MM.1S (cell line): ENCODE measurements at regions not wholly inside any gene's neighbourhood (a gene's known extent, or its start where the extent isn't known, plus 50 kb on each side); places are given as distances from the start of the nearest gene placed in this dataset.

Source experiments
- EZH2 ChIP-seq: fragments of 300-600 bp; sonication (generic); optimal IDR thresholded peaks from 2 replicates; pipeline ENCODE3; 2017; ENCODE audit warnings: low read depth, mild to moderate bottlenecking, antibody characterized with exemption, low read length, mixed read lengths
- EZH2phosphoT487 ChIP-seq: fragments of 300-600 bp; sonication (generic); IDR thresholded peaks from 2 replicates; pipeline ENCODE4 v1.6.1; 2018; ENCODE audit warnings: antibody characterized with exemption, low read length
- TF ChIP-seq, protein P1 (sequence below): fragments of 300-600 bp; sonication (generic); IDR thresholded peaks from 2 replicates; pipeline ENCODE4 v1.5.1; 2016; ENCODE audit warnings: antibody characterized with exemption, low read length, mixed read lengths

- TF ChIP-seq, protein P1, sequence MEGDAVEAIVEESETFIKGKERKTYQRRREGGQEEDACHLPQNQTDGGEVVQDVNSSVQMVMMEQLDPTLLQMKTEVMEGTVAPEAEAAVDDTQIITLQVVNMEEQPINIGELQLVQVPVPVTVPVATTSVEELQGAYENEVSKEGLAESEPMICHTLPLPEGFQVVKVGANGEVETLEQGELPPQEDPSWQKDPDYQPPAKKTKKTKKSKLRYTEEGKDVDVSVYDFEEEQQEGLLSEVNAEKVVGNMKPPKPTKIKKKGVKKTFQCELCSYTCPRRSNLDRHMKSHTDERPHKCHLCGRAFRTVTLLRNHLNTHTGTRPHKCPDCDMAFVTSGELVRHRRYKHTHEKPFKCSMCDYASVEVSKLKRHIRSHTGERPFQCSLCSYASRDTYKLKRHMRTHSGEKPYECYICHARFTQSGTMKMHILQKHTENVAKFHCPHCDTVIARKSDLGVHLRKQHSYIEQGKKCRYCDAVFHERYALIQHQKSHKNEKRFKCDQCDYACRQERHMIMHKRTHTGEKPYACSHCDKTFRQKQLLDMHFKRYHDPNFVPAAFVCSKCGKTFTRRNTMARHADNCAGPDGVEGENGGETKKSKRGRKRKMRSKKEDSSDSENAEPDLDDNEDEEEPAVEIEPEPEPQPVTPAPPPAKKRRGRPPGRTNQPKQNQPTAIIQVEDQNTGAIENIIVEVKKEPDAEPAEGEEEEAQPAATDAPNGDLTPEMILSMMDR: no peak
- TF ChIP-seq EZH2phosphoT487: no peak
- TF ChIP-seq EZH2: no peak
Observed at GRCh38 chr10:20446561-20447193, 450.4 kb downstream of the NEBL start.
